ENCODE measurements at regions not wholly inside any gene's neighbourhood (a gene's known extent, or its start where the extent isn't known, plus 50 kb on each side); places are given as distances from the start of the nearest gene placed in this dataset.
"Not testable (repeated sequence)": the region's sequence is repeated elsewhere in the genome, so short reads cannot be mapped to it uniquely, and the experiment has no call there.

GRCh38 chr3:127491909-127492308 is 98.6 kb downstream of the TPRA1 start:
- Histone ChIP-seq H3K4me3 (ENCODE audit: control extremely low read depth in 1 of 5, extremely low read depth in 1 of 5, insufficient read depth in 1 of 5, low read depth in 2 of 5, low read length in 4 of 5) (no peak overlapping the region), H3K36me3 (replicated peaks in 1 of 2; ENCODE audit: control extremely low read depth in 1 of 2, control insufficient read depth in 1 of 2, extremely low read depth in 1 of 2, insufficient read depth in 2 of 2, low read length in 1 of 2) (no peaks in the 10 kb centered on the region), H3K9ac (ENCODE audit: low read length) (no peak overlapping the region), H3K79me2 (ENCODE audit: control insufficient read depth, insufficient read depth, low read length) (no peaks in the 10 kb centered on the region), H3K27ac (ENCODE audit: low read length in 2 of 2) (no peak overlapping the region), H3K4me1 (ENCODE audit: control insufficient read depth in 2 of 2, insufficient read depth in 2 of 2, low read length in 2 of 2) (no peaks in the 10 kb centered on the region), H3K27me3 (replicated peaks in 1 of 4; ENCODE audit: control extremely low read depth in 1 of 4, control insufficient read depth in 3 of 4, insufficient read depth in 4 of 4, low read length in 3 of 4) (peaks cover 0 to 11% (median 0%) of the 10 kb centered on the region in 4 experiments), H3K9me3 (ENCODE audit: control extremely low read depth in 1 of 3, control insufficient read depth in 2 of 3, insufficient read depth in 1 of 3, low read length in 2 of 3) (peaks cover 0 to 16% (median 0%) of the 10 kb centered on the region in 3 donors), H2AFZ (ENCODE audit: insufficient read depth, low read depth, low read length, poor library complexity, severe bottlenecking) (no peak overlapping the region), H3K4me2 (replicated peaks; ENCODE audit: low read depth, low read length, poor library complexity, severe bottlenecking) (no peak overlapping the region), H4K20me1 (ENCODE audit: control insufficient read depth, insufficient read depth, low read length, poor library complexity, severe bottlenecking) (no peaks in the 10 kb centered on the region)
- ChIA-PET POLR2A (no interaction called here), CTCF (no interaction called here)
- 84% methylated on average over 3 of the region's 5 CpGs for WGBS (ENCODE audit: insufficient coverage)
- no peaks in the 10 kb centered on the region for H3K4me1 Mint-ChIP-seq
- DNase-seq = no peak
- TF ChIP-seq EZH2 (IDR thresholded peaks at IDR 0.05; ENCODE audit: borderline replicate concordance, insufficient read depth, low read depth, low read length, poor library complexity, severe bottlenecking) = no peak
- H3K4me3 Mint-ChIP-seq = no peak overlapping the region
- no peak overlapping the region for H3K27ac Mint-ChIP-seq
- intact Hi-C loops (cut with micrococcal nuclease) = no loop called here
- H3K9me3 Mint-ChIP-seq (ENCODE audit: insufficient read depth) = no peaks in the 10 kb centered on the region
- ATAC-seq (ENCODE audit: low read depth) = no peak
- H3K27me3 Mint-ChIP-seq = peaks cover 40% of the 10 kb centered on the region

DNA sequence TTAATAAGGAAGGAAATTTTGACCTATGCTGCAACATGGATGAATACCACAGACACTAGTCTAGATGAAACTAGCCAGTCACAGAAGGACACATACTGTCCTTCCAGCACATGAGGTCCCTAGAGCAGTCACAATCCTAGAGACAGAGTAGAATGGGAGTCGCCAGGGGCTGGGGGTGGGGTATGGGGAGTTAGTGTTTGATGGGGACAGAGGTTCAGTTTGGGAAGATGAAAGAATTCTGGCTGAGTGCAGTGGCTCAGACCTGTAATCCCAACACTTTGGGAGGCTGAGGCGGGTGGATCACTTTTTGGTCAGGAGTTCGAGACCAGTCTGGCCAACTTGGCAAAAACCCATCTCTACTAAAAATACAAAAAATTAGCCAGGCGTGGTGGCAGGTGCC is 99.2 kb downstream of the TPRA1 start:
- Histone ChIP-seq H2AFZ (ENCODE audit: insufficient read depth, low read depth, low read length, poor library complexity, severe bottlenecking) (no peak overlapping the region), H3K9me3 (ENCODE audit: control extremely low read depth in 1 of 3, control insufficient read depth in 2 of 3, insufficient read depth in 1 of 3, low read length in 2 of 3) (peaks cover 0 to 15% (median 0%) of the 10 kb centered on the region in 3 donors), H3K27ac (ENCODE audit: low read length in 2 of 2) (no peak overlapping the region), H3K79me2 (ENCODE audit: control insufficient read depth, insufficient read depth, low read length) (no peaks in the 10 kb centered on the region), H4K20me1 (ENCODE audit: control insufficient read depth, insufficient read depth, low read length, poor library complexity, severe bottlenecking) (no peaks in the 10 kb centered on the region), H3K27me3 (replicated peaks in 1 of 4; ENCODE audit: control extremely low read depth in 1 of 4, control insufficient read depth in 3 of 4, insufficient read depth in 4 of 4, low read length in 3 of 4) (peaks cover 0 to 10% (median 0%) of the 10 kb centered on the region in 4 experiments), H3K4me3 (ENCODE audit: control extremely low read depth in 1 of 5, extremely low read depth in 1 of 5, insufficient read depth in 1 of 5, low read depth in 2 of 5, low read length in 4 of 5) (no peak overlapping the region), H3K4me1 (ENCODE audit: control insufficient read depth in 2 of 2, insufficient read depth in 2 of 2, low read length in 2 of 2) (no peaks in the 10 kb centered on the region), H3K4me2 (replicated peaks; ENCODE audit: low read depth, low read length, poor library complexity, severe bottlenecking) (no peak overlapping the region), H3K9ac (ENCODE audit: low read length) (no peak overlapping the region), H3K36me3 (replicated peaks in 1 of 2; ENCODE audit: control extremely low read depth in 1 of 2, control insufficient read depth in 1 of 2, extremely low read depth in 1 of 2, insufficient read depth in 2 of 2, low read length in 1 of 2) (no peaks in the 10 kb centered on the region)
- TF ChIP-seq EZH2 (IDR thresholded peaks at IDR 0.05; ENCODE audit: borderline replicate concordance, insufficient read depth, low read depth, low read length, poor library complexity, severe bottlenecking) (no peak), CTCF (IDR thresholded peaks at IDR 0.05) (no peak)
- Mint-ChIP-seq H3K27ac (no peak overlapping the region), H3K27me3 (peaks cover 42% of the 10 kb centered on the region), H3K4me3 (no peak overlapping the region), H3K9me3 (ENCODE audit: insufficient read depth) (no peaks in the 10 kb centered on the region), H3K4me1 (no peaks in the 10 kb centered on the region)
- ATAC-seq (ENCODE audit: low read depth) (no peak), DNase-seq (no peak)
- intact Hi-C loops (cut with micrococcal nuclease) = no loop called here
- 50% methylated on average over 1 of the region's 4 CpGs for WGBS (ENCODE audit: insufficient coverage)
- POLR2A ChIA-PET = no interaction called here
- CTCF ChIA-PET = no interaction called here

GRCh38 chr3:127491024-127491305 is 99.6 kb downstream of the TPRA1 start:
- Histone ChIP-seq H3K9me3 (ENCODE audit: control extremely low read depth in 1 of 3, control insufficient read depth in 2 of 3, insufficient read depth in 1 of 3, low read length in 2 of 3) (peaks cover 0 to 12% (median 0%) of the 10 kb centered on the region in 3 donors), H3K27me3 (replicated peaks in 1 of 4; ENCODE audit: control extremely low read depth in 1 of 4, control insufficient read depth in 3 of 4, insufficient read depth in 4 of 4, low read length in 3 of 4) (peaks cover 0 to 10% (median 0%) of the 10 kb centered on the region in 4 experiments)
- H3K27me3 Mint-ChIP-seq = peaks cover 44% of the 10 kb centered on the region
- H3K27ac Mint-ChIP-seq; DNase-seq; H3K4me3 ChIP-seq (ENCODE audit: control extremely low read depth in 1 of 5, extremely low read depth in 1 of 5, insufficient read depth in 1 of 5, low read depth in 2 of 5, low read length in 4 of 5); H3K4me1 Mint-ChIP-seq; ATAC-seq (ENCODE audit: low read depth); H3K36me3 ChIP-seq (replicated peaks in 1 of 2; ENCODE audit: control extremely low read depth in 1 of 2, control insufficient read depth in 1 of 2, extremely low read depth in 1 of 2, insufficient read depth in 2 of 2, low read length in 1 of 2); H3K4me1 ChIP-seq (ENCODE audit: control insufficient read depth in 2 of 2, insufficient read depth in 2 of 2, low read length in 2 of 2); H3K9ac ChIP-seq (ENCODE audit: low read length); H4K20me1 ChIP-seq (ENCODE audit: control insufficient read depth, insufficient read depth, low read length, poor library complexity, severe bottlenecking); H3K4me2 ChIP-seq (replicated peaks; ENCODE audit: low read depth, low read length, poor library complexity, severe bottlenecking); H3K4me3 Mint-ChIP-seq; H2AFZ ChIP-seq (ENCODE audit: insufficient read depth, low read depth, low read length, poor library complexity, severe bottlenecking); intact Hi-C loops (cut with micrococcal nuclease); H3K9me3 Mint-ChIP-seq (ENCODE audit: insufficient read depth); H3K79me2 ChIP-seq (ENCODE audit: control insufficient read depth, insufficient read depth, low read length); H3K27ac ChIP-seq (ENCODE audit: low read length in 2 of 2); POLR2A ChIA-PET: not testable (repeated sequence)
- CTCF ChIA-PET = interaction anchor here (1.3 kb wide), 1 partner anchor 54 kb away, joined by 3 read pairs; no protein-coding TSS in a partner anchor
- no CpG with 5 or more reads among the region's 2 CpGs for WGBS (ENCODE audit: insufficient coverage)
